Gastrocnemius medialis (tissue), 4 donors: ENCODE measurements at regions not wholly inside any gene's neighbourhood (a gene's known extent, or its start where the extent isn't known, plus 50 kb on each side); places are given as distances from the start of the nearest gene placed in this dataset.

Experiments
- CTCF ChIP-seq, 5 experiments: fragments of 450-650 bp in 3 of 5; fragments of 200-600 bp in 2 of 5; sonication (generic) in 2 of 5; IDR thresholded peaks in 4 of 5; conservative IDR thresholded peaks in 1 of 5; 1 replicate in 4 of 5; 2 replicates in 1 of 5; pipeline ENCODE4 v1.5.1; 2016 to 2019; ENCODE audit warnings: antibody characterized with exemption in 5 of 5, mild to moderate bottlenecking in 3 of 5, moderate library complexity in 3 of 5
- POLR2A ChIP-seq, 2 donors: fragments of 450-650 bp; IDR thresholded peaks; one replicate each; pipeline ENCODE4 v1.6.1; 2017; ENCODE audit warnings: antibody characterized with exemption in 2 of 2, mild to moderate bottlenecking in 2 of 2, moderate library complexity in 2 of 2

GRCh38 chr13:39930544-39931444 lies 275.3 kb downstream of the COG6 start:
- TF ChIP-seq CTCF (IDR thresholded peaks at IDR 0.05 in 4 of 5, conservative IDR thresholded peaks at IDR 0.05 in 1 of 5) (no peak), POLR2A (IDR thresholded peaks at IDR 0.05) (no peak)
